Activated naive CD4-positive, alpha-beta T cell treated with anti-CD3 and anti-CD28 coated beads, Interleukin-2, amount 50 U/mL, for 24 hours (primary cell): ENCODE measurements at regions not wholly inside any gene's neighbourhood (a gene's known extent, or its start where the extent isn't known, plus 50 kb on each side); places are given as distances from the start of the nearest gene placed in this dataset.

Experiments used
- H3K27ac Mint-ChIP-seq: one replicate; pipeline ENCODE4 v1.8.0; 2021; ENCODE audit warnings: mild to moderate bottlenecking, mixed read lengths
- H3K27me3 Mint-ChIP-seq: one replicate; pipeline ENCODE4 v1.8.0; 2021; ENCODE audit warnings: mixed read lengths
- H3K36me3 Mint-ChIP-seq: one replicate; pipeline ENCODE4 v1.8.0; 2021; ENCODE audit warnings: mixed read lengths
- H3K4me1 Mint-ChIP-seq: one replicate; pipeline ENCODE4 v1.8.0; 2021; ENCODE audit warnings: mixed read lengths
- H3K4me3 Mint-ChIP-seq: one replicate; pipeline ENCODE4 v1.8.0; 2021; ENCODE audit warnings: mild to moderate bottlenecking, mixed read lengths
- H3K9me3 Mint-ChIP-seq: one replicate; pipeline ENCODE4 v1.8.0; 2021; ENCODE audit warnings: mixed read lengths

DNA sequence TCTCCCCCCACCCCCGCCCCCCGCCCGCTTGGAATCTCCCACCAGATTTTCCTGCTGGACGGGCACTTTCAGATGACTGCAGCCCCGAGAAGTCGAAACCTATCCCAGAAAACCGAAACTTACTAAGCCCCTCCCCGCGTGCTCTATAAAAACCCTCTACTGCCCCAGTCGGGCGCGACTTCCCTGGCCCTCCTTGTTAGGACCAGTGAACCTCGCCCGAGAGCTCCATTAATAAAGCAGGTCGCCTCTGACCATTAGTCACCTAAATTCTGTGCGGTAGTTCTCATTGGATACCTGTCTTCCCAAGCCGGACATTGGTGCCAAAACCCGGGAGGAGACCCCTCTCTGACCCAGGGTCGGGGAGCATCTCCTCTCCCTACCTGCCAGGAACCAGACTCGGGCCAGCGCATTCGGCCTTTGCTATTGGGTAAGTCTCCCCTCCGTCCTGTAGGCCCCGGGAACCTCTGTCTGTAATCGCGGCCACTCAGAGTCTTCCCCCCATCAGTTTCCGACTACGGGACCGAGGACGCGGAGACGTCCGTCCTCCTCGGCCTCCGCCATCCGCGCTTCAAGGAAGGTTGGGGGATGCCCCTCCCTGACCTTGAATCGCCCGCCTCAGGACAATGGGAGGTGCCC is 958.0 kb downstream of the RPA4 start:
- no peak overlapping the region for H3K4me3 Mint-ChIP-seq

DNA sequence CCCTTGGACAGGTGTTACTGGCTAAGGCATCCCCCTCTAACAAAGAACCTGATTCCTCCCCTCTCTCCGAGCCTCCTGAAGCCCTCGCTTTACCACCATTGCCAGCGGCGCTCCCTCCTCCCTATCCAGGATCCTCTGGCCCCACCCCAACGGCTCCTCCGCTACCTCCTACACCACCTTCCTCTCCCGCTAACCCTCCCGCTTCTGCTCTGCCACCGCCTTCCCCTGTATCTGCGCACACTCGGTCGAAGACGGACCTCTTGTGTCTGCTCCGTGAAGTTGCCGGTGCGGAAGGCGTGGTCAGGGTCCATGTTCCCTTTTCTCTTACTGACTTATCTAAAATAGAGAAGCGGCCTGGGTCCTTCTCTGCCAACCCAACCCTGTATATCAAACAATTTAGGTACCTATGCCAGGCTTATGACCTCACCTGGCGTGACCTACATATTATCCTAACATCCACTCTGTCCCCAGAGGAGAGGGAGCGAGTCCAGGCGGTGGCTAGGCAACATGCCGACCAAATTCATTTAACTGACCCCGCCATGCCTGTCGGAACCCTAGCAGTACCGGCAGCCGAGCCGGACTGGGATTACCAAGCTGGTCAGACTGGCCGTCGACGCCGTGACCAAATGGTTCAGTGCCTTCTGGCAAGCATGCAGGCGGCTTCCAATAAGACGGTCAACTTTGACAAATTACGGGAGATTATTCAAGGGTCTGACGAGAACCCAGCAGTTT is 958.9 kb downstream of the RPA4 start:
- peaks cover 11% of the 10 kb centered on the region for H3K9me3 Mint-ChIP-seq
- H3K36me3 Mint-ChIP-seq = no peaks in the 10 kb centered on the region
- H3K27me3 Mint-ChIP-seq = no peaks in the 10 kb centered on the region
- H3K4me1 Mint-ChIP-seq = no peaks in the 10 kb centered on the region
- no peak overlapping the region for H3K4me3 Mint-ChIP-seq
- no peak overlapping the region for H3K27ac Mint-ChIP-seq

More for the DNA sequence above, 958.0 kb downstream of the RPA4 start:
- H3K9me3 Mint-ChIP-seq = peaks cover 11% of the 10 kb centered on the region
- no peaks in the 10 kb centered on the region for H3K27me3 Mint-ChIP-seq
- no peak overlapping the region for H3K27ac Mint-ChIP-seq
- H3K36me3 Mint-ChIP-seq = no peaks in the 10 kb centered on the region
- no peaks in the 10 kb centered on the region for H3K4me1 Mint-ChIP-seq

DNA sequence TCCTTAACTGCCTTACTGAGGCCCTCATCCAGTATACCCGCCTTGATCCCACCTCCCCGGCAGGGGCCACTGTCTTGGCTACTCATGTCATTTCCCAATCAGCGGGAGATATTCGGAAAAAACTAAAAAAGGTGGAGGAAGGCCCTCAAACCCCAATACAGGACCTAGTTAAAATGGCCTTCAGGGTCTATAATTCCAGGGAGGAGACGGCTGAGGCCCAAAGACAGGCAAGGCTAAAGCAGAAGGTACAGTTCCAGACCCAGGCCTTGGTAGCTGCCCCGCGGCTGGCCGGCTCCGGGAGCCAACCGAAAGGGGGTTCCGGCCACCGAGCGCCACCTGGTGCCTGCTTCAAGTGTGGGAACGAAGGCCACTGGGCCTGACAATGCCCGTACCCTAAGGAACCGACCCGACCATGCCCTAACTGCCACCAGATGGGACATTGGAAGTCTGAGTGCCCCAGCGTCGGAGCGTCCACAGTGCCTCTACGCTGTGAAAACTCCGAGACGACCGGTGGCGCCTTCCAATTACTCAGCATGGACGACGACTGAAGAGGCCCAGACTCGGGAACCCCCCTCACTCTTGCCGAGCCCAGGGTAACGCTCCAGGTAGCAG is 959.6 kb downstream of the RPA4 start:
- Mint-ChIP-seq H3K9me3 (peaks cover 16% of the 10 kb centered on the region), H3K27me3 (no peaks in the 10 kb centered on the region), H3K36me3 (no peaks in the 10 kb centered on the region), H3K4me3 (no peak overlapping the region), H3K27ac (no peak overlapping the region), H3K4me1 (no peaks in the 10 kb centered on the region)

DNA sequence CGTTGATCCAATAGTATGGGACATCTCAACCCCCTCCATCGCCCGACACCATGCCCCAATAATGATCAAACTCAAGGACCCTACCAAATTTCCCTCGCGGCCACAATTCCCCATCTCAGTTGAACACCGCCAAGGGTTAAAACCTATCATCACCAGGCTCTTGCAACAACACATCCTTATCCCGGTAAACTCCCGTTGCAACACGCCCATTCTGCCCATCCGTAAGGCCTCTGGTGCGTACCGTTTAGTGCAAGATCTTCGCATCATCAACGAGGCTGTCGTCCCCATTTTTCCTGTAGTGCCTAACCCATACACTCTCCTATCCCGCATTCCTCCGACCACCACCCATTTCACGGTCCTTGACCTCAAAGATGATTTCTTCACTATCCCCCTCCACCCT is 960.5 kb downstream of the RPA4 start:
- no peaks in the 10 kb centered on the region for H3K27me3 Mint-ChIP-seq
- no peak overlapping the region for H3K4me3 Mint-ChIP-seq
- peaks cover 19% of the 10 kb centered on the region for H3K9me3 Mint-ChIP-seq
- no peak overlapping the region for H3K27ac Mint-ChIP-seq
- H3K36me3 Mint-ChIP-seq = no peaks in the 10 kb centered on the region
- H3K4me1 Mint-ChIP-seq = no peaks in the 10 kb centered on the region

DNA sequence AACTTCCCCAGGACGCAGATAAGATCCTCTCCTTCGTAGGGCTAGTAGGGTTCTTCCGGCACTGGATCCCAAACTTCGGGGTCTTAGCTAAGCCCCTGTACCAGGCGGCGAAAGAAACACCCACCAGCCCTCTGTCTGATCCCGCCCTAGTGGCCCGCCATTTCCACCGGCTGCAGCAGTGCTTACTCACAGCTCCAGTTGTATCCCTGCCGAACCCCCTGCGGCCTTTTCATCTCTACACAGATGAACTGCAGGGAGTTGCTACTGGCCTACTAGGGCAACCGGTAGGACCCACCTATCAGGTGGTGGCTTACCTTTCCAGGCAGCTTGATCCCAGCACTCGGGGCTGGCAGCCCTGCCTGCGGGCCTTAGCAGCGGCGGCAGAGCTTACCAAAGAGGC is 961.2 kb downstream of the RPA4 start:
- no peak overlapping the region for H3K4me3 Mint-ChIP-seq
- no peaks in the 10 kb centered on the region for H3K27me3 Mint-ChIP-seq
- no peak overlapping the region for H3K27ac Mint-ChIP-seq
- H3K4me1 Mint-ChIP-seq = no peaks in the 10 kb centered on the region
- H3K9me3 Mint-ChIP-seq = peaks cover 19% of the 10 kb centered on the region
- no peaks in the 10 kb centered on the region for H3K36me3 Mint-ChIP-seq

DNA sequence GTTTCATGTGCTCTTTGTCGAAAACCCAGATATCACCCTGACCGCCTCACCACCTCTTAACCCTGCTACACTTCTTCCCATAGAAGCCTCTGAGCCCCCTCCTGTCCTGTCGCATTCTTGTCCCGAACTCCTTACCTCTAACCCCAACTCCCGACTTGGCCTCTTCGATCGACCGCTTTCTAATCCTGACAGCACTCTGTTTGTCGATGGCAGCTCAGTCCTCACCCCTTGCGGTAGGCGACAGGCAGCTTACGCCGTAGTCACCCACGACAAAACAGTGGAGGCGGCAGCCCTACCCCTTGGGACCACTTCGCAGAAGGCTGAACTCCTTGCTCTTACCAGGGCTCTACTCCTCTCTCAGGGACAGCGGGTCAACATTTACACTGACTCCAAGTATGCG is 961.7 kb downstream of the RPA4 start:
- Mint-ChIP-seq H3K27me3 (no peaks in the 10 kb centered on the region), H3K27ac (no peak overlapping the region), H3K4me3 (no peak overlapping the region), H3K9me3 (peaks cover 19% of the 10 kb centered on the region), H3K4me1 (no peaks in the 10 kb centered on the region), H3K36me3 (no peaks in the 10 kb centered on the region)

DNA sequence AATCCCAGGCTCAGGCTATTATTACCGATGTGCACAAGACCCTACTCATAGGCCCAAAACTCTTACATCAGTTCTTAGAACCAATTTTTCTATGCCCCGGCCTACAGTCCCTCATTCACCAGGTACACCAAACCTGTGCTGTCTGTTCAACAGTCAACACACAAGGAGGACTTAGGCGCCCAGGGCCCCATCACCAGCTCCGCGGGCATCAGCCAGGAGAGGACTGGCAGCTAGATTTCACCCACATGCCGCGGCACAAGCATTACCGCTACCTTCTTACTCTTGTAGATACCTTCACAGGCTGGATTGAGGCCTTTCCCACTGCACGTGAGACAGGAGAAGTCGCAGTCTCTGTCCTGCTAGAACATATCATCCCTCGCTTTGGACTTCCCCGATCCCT is 962.5 kb downstream of the RPA4 start:
- Mint-ChIP-seq H3K36me3 (no peaks in the 10 kb centered on the region), H3K27me3 (no peaks in the 10 kb centered on the region), H3K9me3 (peaks cover 19% of the 10 kb centered on the region), H3K4me1 (no peaks in the 10 kb centered on the region), H3K4me3 (no peak overlapping the region), H3K27ac (no peak overlapping the region)

DNA sequence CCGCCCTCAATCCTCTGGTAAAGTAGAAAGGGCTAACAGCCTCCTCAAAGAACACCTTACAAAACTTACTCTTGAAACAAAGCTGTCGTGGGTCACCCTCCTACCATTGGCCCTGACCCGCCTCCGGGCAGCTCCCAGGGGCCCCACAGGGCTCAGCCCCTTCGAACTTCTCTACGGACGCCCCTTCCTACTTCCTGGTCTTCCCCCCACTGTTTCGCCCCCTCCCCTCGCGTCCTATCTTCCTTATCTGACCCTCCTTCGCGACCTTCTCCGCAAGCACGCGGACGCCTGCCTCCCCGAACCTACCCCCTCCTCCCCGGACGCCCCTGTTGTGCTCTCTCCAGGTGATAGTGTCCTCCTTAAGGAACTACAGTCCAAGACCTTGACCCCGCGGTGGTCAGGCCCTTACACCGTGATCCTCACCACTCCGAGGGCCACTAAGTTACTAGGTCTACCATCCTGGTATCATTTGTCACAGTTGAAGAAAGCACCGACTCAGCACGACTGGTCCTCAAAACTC is 963.1 kb downstream of the RPA4 start:
- Mint-ChIP-seq H3K27ac (no peak overlapping the region), H3K36me3 (no peaks in the 10 kb centered on the region), H3K4me1 (no peaks in the 10 kb centered on the region), H3K4me3 (no peak overlapping the region), H3K27me3 (no peaks in the 10 kb centered on the region), H3K9me3 (peaks cover 19% of the 10 kb centered on the region)

DNA sequence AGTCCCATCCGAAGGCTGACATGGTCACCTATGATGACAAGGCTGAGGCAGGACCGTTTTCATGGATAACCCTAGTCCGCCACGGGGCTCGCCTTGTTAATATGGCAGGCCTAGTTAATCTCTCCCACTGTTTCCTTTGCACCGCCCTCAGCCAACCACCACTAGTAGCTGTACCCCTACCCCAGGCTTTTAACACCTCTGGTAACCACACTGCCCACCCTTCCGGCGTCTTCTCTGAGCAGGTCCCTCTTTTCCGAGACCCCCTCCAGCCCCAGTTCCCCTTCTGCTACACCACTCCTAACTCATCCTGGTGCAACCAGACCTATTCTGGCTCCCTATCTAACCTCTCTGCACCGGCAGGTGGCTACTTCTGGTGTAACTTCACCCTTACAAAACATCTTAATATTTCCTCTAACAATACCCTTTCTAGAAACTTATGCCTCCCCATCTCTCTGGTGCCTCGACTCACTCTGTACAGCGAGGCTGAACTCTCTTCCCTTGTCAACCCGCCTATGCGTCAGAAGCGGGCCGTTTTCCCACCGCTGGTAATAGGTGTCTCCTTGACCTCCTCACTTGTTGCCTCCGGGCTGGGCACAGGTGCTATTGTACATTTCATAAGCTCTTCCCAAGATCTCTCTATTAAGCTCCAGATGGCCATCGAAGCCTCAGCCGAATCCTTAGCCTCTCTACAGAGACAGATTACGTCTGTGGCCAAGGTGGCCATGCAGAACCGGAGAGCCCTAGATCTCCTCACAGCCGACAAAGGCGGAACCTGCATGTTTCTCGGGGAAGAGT is 964.4 kb downstream of the RPA4 start:
- H3K9me3 Mint-ChIP-seq = peaks cover 19% of the 10 kb centered on the region
- no peak overlapping the region for H3K27ac Mint-ChIP-seq
- H3K36me3 Mint-ChIP-seq = no peaks in the 10 kb centered on the region
- H3K4me1 Mint-ChIP-seq = no peaks in the 10 kb centered on the region
- no peak overlapping the region for H3K4me3 Mint-ChIP-seq
- H3K27me3 Mint-ChIP-seq = no peaks in the 10 kb centered on the region

DNA sequence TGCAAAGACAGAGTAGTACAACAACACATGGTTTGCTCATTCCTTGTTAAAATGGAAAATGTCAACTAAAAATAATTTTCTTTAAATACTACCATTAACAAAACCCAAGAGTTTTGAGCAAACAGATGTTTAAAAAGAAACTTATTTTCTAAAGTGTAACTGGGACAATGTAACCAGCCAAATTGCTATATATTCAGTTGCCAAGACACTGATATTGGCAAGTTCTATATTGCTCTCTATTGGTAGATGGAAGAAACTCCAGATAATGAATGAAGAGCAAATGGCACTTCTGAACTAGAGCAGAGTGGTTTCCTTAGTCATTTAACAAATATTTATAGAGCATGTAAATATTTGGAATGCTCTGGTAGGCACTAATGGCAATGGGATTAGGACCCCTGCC is 966.2 kb downstream of the RPA4 start:
- no peaks in the 10 kb centered on the region for H3K4me1 Mint-ChIP-seq

DNA sequence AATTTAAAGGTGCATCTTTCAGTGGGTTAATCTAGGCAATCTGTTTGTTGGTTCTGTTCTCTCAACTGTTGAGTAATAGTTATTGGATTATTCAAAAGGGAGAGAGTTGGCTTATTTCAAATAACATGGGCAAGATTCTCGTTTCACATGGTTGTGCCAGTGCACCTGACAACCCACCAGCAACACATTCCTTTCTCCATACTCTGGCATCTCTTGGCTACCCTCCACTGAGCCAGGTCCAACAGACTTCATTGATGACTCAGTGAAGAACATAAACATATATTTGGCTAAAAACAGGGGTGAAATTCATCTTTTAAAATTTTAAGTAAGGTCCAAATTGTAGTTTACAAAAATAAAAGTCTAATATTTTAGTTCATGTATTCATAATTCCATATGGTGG is 967.2 kb downstream of the RPA4 start:
- Mint-ChIP-seq H3K4me3 (no peak overlapping the region), H3K9me3 (peaks cover 7% of the 10 kb centered on the region), H3K36me3 (no peaks in the 10 kb centered on the region), H3K27me3 (no peaks in the 10 kb centered on the region), H3K4me1 (no peaks in the 10 kb centered on the region), H3K27ac (no peak overlapping the region)

More for the DNA sequence above, 966.2 kb downstream of the RPA4 start:
- Mint-ChIP-seq H3K9me3 (peaks cover 12% of the 10 kb centered on the region), H3K27me3 (no peaks in the 10 kb centered on the region), H3K27ac (no peak overlapping the region), H3K36me3 (no peaks in the 10 kb centered on the region), H3K4me3 (no peak overlapping the region)

DNA sequence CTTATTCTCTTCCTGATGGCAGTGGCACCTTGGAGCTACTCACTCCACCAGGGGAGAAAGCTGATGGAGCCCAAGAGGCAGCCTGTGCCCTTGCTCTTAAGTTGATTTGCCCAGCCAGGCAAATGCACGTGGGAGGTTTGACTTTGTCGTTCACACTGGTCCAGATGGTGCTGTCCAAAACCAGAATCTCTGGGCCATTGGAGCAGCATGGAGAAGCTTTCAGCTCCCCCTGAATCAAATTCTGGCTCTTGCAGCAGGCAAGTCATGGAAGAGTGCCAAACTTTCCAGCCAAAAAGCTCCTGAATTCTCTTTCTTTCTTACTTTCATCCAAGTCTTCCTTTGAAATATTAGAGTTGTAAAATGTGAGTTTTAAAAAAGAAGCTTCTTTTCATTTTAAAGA is 970.4 kb downstream of the RPA4 start:
- Mint-ChIP-seq H3K36me3 (no peaks in the 10 kb centered on the region), H3K4me3 (no peak overlapping the region), H3K9me3 (no peaks in the 10 kb centered on the region)

DNA sequence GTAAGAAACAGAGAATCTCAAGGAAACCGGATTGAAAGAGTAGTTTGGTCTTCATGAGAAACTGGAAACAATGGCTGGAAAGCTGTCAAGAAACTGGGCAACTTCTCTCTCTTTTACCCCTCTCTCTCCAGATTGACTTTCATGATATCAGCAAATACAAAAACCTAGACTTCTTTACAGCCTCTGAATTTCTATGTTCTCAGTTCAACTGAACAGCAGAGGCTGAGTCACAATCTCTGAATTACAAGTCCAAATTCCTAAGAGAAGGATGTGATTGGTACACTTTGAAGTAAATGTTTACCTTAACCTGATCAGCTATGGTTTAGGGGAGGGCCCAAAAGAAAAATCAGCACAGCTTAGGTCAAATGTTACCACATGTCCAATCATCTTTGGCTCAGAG is 974.9 kb downstream of the RPA4 start:
- H3K4me1 Mint-ChIP-seq = no peaks in the 10 kb centered on the region
- no peak overlapping the region for H3K27ac Mint-ChIP-seq
- H3K4me3 Mint-ChIP-seq = no peak overlapping the region
- no peaks in the 10 kb centered on the region for H3K9me3 Mint-ChIP-seq
- no peaks in the 10 kb centered on the region for H3K27me3 Mint-ChIP-seq
- H3K36me3 Mint-ChIP-seq = no peaks in the 10 kb centered on the region

More for the DNA sequence above, 970.4 kb downstream of the RPA4 start:
- H3K27ac Mint-ChIP-seq = no peak overlapping the region
- no peaks in the 10 kb centered on the region for H3K4me1 Mint-ChIP-seq
- H3K27me3 Mint-ChIP-seq = no peaks in the 10 kb centered on the region

DNA sequence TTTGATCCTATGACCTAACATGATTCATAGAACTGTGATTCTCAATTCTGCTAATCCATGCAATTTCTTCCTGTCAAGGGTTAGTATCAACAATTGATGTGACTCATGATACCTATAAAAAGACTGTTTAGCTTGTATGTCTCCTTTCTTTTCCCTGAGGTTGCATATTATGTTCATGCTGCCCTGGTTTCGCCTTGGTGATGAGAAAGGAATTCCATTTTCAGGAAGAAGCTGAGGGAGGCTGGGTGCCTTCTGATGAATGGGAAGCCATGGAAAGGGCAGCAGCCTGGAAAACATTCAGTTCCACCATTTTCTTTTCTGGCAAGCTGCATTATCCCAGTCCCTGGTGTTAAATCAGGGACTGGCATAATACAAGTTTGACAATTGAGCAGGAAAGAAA is 976.5 kb downstream of the RPA4 start:
- Mint-ChIP-seq H3K27ac (no peak overlapping the region), H3K4me3 (no peak overlapping the region), H3K27me3 (no peaks in the 10 kb centered on the region), H3K9me3 (no peaks in the 10 kb centered on the region), H3K36me3 (no peaks in the 10 kb centered on the region), H3K4me1 (no peaks in the 10 kb centered on the region)

DNA sequence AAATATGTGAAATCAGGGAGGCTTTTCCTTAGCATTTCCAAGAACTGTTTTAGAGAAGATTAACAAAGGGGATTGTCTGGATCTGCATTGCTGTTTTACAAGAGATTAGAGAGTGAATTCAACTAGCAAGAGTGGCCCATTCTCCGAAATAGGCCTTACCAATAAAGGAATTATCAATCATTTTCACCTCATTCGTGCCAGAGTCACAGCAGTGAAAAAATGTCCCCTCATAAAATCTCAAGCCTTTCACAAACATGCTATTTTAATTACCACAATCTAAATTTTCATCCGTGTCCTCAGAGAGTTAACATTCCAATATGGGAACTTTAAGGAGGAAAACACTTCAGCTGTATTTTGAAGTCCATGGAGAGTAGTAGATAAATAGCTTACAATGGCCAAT is 979.6 kb downstream of the RPA4 start:
- H3K9me3 Mint-ChIP-seq = no peaks in the 10 kb centered on the region
- H3K4me1 Mint-ChIP-seq = no peaks in the 10 kb centered on the region
- H3K27ac Mint-ChIP-seq = no peak overlapping the region
- no peak overlapping the region for H3K4me3 Mint-ChIP-seq
- no peaks in the 10 kb centered on the region for H3K36me3 Mint-ChIP-seq
- H3K27me3 Mint-ChIP-seq = no peaks in the 10 kb centered on the region
